Lower lobe of right lung (tissue), 2 donors: ENCODE measurements at regions not wholly inside any gene's neighbourhood (a gene's known extent, or its start where the extent isn't known, plus 50 kb on each side); places are given as distances from the start of the nearest gene placed in this dataset.

Experiments used
- ATAC-seq, 2 donors: fragments of 200-7000 bp; cut with Tn5 transposase; one replicate each; pipeline ENCODE4 v1.9.1; 2020 to 2022; ENCODE audit warnings: mild to moderate bottlenecking in 2 of 2, moderate library complexity in 2 of 2
- DNase-seq: peaks from one replicate; pipeline ENCODE4 v3.0.0-alpha.2; 2020
- H3K27ac ChIP-seq: fragments of 200-600 bp; one replicate; pipeline ENCODE4 v1.8.0; 2022
- H3K27me3 ChIP-seq: fragments of 200-600 bp; one replicate; pipeline ENCODE4 v1.8.0; 2022; ENCODE audit warnings: low read depth
- H3K36me3 ChIP-seq: fragments of 200-600 bp; one replicate; pipeline ENCODE4 v1.8.0; 2022; ENCODE audit warnings: mild to moderate bottlenecking
- H3K4me1 ChIP-seq: fragments of 200-600 bp; one replicate; pipeline ENCODE4 v1.8.0; 2022
- H3K4me3 ChIP-seq: fragments of 200-600 bp; one replicate; pipeline ENCODE4 v1.8.0; 2022; ENCODE audit warnings: mild to moderate bottlenecking
- H3K9me3 ChIP-seq: fragments of 200-600 bp; one replicate; pipeline ENCODE4 v1.8.0; 2022
- intact Hi-C: fragments of 100-400 bp; cut with DNase I; formaldehyde crosslinking; loops from one replicate; pipeline ENCODE4 v1.11.0; 2022
- TF ChIP-seq, protein P1 (sequence below): fragments of 200-600 bp; IDR thresholded peaks from one replicate; pipeline ENCODE4 v1.8.0; 2022; ENCODE audit warnings: antibody characterized with exemption, mild to moderate bottlenecking
- donor health status: DM: no; HTN: yes; CAD: no; lungs with severe emphysema.

DNA sequence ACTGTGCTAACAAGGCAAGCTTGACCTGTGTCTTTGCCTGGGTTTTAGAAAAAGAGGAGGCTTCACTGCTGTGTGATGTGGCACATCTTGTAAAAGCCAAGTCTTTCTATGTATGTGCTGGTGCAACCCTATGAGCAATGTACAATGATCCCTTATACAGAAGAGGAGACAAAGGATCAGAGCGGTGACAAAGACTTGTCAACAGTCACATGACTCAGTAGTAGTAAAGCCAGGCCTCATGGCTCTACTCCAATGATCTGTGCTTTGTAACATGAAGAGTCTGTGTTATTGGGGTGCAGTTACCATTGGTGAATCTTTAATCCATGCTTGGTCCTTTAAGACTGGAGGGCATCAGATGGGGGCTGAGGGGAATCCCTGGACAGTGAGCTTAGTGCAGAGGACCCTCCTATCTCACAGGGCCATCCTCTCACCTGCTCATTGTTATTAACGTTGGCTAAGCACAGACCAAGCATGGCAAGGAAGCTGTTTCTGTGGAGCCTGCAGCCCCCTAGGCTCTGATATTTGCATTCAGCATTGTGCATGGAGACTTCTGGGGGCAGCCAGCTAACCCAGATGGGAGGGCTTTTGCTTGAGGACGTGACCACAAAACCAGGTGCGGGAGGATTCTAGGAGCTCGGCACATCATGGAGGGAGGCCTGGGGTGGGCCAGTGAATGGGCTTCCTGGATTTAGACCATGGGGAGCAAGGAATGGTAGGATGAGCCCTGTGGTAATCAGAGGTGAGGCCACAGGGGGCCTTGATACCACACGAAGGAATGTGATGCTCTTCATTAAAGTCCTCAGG lies 308.8 kb upstream of the ZNF32 start:
- no peak for ATAC-seq
- intact Hi-C loops: no loop called here
- Histone ChIP-seq H3K9me3 (no peaks in the 10 kb centered on the region), H3K36me3 (no peaks in the 10 kb centered on the region), H3K4me3 (no peak overlapping the region), H3K27ac (no peak overlapping the region), H3K4me1 (no peaks in the 10 kb centered on the region), H3K27me3 (no peaks in the 10 kb centered on the region)
- TF ChIP-seq, protein P1, sequence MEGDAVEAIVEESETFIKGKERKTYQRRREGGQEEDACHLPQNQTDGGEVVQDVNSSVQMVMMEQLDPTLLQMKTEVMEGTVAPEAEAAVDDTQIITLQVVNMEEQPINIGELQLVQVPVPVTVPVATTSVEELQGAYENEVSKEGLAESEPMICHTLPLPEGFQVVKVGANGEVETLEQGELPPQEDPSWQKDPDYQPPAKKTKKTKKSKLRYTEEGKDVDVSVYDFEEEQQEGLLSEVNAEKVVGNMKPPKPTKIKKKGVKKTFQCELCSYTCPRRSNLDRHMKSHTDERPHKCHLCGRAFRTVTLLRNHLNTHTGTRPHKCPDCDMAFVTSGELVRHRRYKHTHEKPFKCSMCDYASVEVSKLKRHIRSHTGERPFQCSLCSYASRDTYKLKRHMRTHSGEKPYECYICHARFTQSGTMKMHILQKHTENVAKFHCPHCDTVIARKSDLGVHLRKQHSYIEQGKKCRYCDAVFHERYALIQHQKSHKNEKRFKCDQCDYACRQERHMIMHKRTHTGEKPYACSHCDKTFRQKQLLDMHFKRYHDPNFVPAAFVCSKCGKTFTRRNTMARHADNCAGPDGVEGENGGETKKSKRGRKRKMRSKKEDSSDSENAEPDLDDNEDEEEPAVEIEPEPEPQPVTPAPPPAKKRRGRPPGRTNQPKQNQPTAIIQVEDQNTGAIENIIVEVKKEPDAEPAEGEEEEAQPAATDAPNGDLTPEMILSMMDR: no peak
- no peak for DNase-seq

DNA sequence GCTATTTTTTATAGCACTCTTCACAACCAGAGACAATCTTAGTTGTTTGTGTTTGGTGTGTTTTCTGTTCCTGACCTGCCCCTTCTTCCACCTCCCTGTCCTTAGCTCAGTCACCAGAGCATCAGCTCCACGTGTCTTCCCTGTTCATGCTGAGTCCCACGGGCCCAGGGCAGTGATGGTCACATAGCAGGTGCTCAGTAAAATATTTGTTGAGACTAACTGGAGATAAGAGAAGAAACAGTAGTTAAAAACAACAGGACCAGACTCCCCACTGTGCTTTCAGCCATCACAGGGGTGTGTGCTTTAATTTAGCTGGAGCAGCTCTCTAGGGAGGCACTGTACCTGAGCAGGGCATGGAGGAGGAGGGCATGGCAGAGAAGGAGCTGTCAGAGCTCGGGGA lies 307.3 kb upstream of the ZNF32 start:
- intact Hi-C loops: no loop called here
- DNase-seq (no peak), ATAC-seq (no peak)
- H3K9me3 ChIP-seq: no peaks in the 10 kb centered on the region
- TF ChIP-seq, protein P1: no peak
- no peaks in the 10 kb centered on the region for H3K4me1 ChIP-seq
- H3K27ac ChIP-seq: no peak overlapping the region
- no peak overlapping the region for H3K4me3 ChIP-seq
- H3K27me3 ChIP-seq: no peaks in the 10 kb centered on the region
- no peaks in the 10 kb centered on the region for H3K36me3 ChIP-seq

DNA sequence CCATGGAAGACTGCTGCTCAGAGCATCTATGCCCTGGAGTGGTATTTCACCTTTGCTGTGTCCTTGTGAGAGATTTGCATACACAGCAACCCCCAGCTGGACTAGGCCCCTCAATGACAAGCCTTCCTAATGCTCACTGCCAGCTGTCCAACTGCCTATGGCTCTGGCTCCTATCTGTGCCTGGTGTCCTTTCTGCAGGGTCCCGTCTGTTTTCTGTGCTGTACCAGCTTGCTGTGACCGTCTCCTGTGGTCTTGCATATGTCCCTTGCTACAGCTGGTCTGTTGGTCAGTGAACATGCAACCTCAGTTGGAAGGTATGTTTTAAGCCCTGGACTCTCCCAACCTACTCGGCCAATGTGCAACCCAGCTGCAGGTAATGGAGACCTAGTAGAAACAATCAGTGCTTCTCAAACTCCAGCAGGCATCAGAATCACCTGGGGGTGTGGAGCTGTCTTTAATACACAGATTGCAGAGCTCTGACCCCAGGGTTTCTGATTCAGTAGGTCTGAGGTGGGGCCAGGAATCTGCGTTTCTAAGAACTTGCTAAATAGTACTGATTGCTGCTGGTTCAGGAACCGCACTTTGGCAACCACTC lies 306.4 kb upstream of the ZNF32 start:
- TF ChIP-seq, protein P1: no peak
- intact Hi-C loops: no loop called here
- no peak overlapping the region for H3K27ac ChIP-seq
- no peaks in the 10 kb centered on the region for H3K4me1 ChIP-seq
- no peak overlapping the region for H3K4me3 ChIP-seq
- no peak for ATAC-seq
- no peaks in the 10 kb centered on the region for H3K36me3 ChIP-seq
- H3K27me3 ChIP-seq: no peaks in the 10 kb centered on the region
- no peaks in the 10 kb centered on the region for H3K9me3 ChIP-seq
- DNase-seq: no peak

DNA sequence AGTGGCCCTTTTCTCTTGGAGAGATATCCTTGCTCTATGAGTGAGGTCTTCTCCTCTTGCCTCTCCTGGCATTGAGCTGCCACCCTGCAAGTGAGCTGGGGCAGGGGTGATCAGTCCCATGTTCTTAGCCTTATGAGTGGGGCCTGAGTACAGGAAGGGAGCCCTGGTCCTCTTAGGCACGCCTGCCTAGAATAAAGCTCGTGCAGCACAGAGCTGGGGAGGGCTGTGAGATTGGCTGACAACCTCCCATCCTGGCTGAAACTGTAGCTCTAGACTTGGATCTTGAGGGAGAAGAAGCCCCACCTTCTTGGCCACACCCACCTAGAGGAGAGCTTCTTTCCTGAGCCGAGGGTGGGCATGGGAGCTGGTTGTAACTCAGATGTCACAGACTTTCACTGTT lies 305.0 kb upstream of the ZNF32 start:
- Histone ChIP-seq H3K36me3 (no peaks in the 10 kb centered on the region), H3K27me3 (no peaks in the 10 kb centered on the region), H3K27ac (no peak overlapping the region), H3K4me3 (no peak overlapping the region), H3K4me1 (no peaks in the 10 kb centered on the region), H3K9me3 (no peaks in the 10 kb centered on the region)
- DNase-seq (no peak), ATAC-seq (no peak)
- TF ChIP-seq, protein P1: no peak
- intact Hi-C loops: no loop called here

DNA sequence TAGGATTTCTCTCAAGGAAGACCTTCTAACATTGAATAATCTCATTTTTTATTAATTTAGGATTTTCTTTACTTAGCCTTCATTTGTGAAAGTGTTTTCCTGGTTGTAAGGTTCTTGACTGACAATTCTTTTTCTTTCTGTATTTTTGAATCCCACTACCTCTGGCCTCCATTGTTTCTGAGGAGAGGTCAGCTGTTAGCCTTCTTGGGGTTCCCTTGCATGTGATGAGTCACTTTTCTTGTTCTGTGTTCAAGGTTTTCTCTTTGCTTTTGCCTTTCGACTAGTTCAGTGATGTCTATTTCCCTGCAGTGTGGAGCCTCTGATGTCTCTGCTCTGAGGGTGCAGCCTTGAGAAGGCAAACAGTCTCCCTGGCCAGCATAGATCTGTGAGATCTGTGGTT lies 304.1 kb upstream of the ZNF32 start:
- TF ChIP-seq, protein P1: no peak
- Histone ChIP-seq H3K4me3 (no peak overlapping the region), H3K27me3 (no peaks in the 10 kb centered on the region), H3K27ac (no peak overlapping the region), H3K4me1 (no peaks in the 10 kb centered on the region), H3K36me3 (no peaks in the 10 kb centered on the region), H3K9me3 (no peaks in the 10 kb centered on the region)
- no peak for ATAC-seq
- intact Hi-C loops: no loop called here
- no peak for DNase-seq
